Lower lobe of right lung (tissue), 2 donors: ENCODE measurements at regions not wholly inside any gene's neighbourhood (a gene's known extent, or its start where the extent isn't known, plus 50 kb on each side); places are given as distances from the start of the nearest gene placed in this dataset.

ENCODE experiments used
- ATAC-seq, 2 donors: fragments of 200-7000 bp; cut with Tn5 transposase; one replicate each; pipeline ENCODE4 v1.9.1; 2020 to 2022; ENCODE audit warnings: mild to moderate bottlenecking in 2 of 2, moderate library complexity in 2 of 2
- DNase-seq: peaks from one replicate; pipeline ENCODE4 v3.0.0-alpha.2; 2020
- H3K27ac ChIP-seq: fragments of 200-600 bp; one replicate; pipeline ENCODE4 v1.8.0; 2022
- H3K27me3 ChIP-seq: fragments of 200-600 bp; one replicate; pipeline ENCODE4 v1.8.0; 2022; ENCODE audit warnings: low read depth
- H3K36me3 ChIP-seq: fragments of 200-600 bp; one replicate; pipeline ENCODE4 v1.8.0; 2022; ENCODE audit warnings: mild to moderate bottlenecking
- H3K4me1 ChIP-seq: fragments of 200-600 bp; one replicate; pipeline ENCODE4 v1.8.0; 2022
- H3K4me3 ChIP-seq: fragments of 200-600 bp; one replicate; pipeline ENCODE4 v1.8.0; 2022; ENCODE audit warnings: mild to moderate bottlenecking
- H3K9me3 ChIP-seq: fragments of 200-600 bp; one replicate; pipeline ENCODE4 v1.8.0; 2022
- intact Hi-C: fragments of 100-400 bp; cut with DNase I; formaldehyde crosslinking; loops from one replicate; pipeline ENCODE4 v1.11.0; 2022
- TF ChIP-seq, protein P1 (sequence below): fragments of 200-600 bp; IDR thresholded peaks from one replicate; pipeline ENCODE4 v1.8.0; 2022; ENCODE audit warnings: antibody characterized with exemption, mild to moderate bottlenecking
- donor health status: DM: no; HTN: yes; CAD: no; lungs with severe emphysema.

DNA sequence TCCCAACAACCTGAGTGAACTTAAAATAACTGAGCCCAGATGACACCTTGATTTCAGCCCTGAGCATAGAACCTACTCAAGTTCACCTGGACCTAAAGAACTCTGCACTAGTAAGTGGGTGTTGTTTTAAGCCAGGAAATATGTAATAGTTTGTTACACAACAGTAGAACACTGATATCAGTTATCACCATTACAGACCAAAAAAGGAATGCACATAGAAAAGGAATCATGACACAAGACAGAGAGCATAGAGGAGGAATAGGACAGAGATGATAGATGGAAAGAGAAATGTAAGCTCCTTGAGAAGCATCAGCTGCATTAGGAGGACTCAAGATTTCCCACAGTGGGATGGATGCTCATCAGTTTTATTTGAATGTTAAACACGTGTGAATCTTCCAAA is 1096.9 kb upstream of the SEMA6A start:
- ATAC-seq: no peak
- Histone ChIP-seq H3K4me1 (no peaks in the 10 kb centered on the region), H3K27me3 (no peaks in the 10 kb centered on the region), H3K27ac (no peak overlapping the region), H3K36me3 (no peaks in the 10 kb centered on the region), H3K4me3 (no peak overlapping the region), H3K9me3 (no peaks in the 10 kb centered on the region)
- DNase-seq: no peak
- intact Hi-C loops: no loop called here
- TF ChIP-seq, protein P1, sequence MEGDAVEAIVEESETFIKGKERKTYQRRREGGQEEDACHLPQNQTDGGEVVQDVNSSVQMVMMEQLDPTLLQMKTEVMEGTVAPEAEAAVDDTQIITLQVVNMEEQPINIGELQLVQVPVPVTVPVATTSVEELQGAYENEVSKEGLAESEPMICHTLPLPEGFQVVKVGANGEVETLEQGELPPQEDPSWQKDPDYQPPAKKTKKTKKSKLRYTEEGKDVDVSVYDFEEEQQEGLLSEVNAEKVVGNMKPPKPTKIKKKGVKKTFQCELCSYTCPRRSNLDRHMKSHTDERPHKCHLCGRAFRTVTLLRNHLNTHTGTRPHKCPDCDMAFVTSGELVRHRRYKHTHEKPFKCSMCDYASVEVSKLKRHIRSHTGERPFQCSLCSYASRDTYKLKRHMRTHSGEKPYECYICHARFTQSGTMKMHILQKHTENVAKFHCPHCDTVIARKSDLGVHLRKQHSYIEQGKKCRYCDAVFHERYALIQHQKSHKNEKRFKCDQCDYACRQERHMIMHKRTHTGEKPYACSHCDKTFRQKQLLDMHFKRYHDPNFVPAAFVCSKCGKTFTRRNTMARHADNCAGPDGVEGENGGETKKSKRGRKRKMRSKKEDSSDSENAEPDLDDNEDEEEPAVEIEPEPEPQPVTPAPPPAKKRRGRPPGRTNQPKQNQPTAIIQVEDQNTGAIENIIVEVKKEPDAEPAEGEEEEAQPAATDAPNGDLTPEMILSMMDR: no peak

- TF ChIP-seq, protein P1: no peak
- Histone ChIP-seq H3K27me3 (no peaks in the 10 kb centered on the region), H3K9me3 (no peaks in the 10 kb centered on the region), H3K36me3 (no peaks in the 10 kb centered on the region), H3K4me3 (no peak overlapping the region), H3K4me1 (no peaks in the 10 kb centered on the region), H3K27ac (no peak overlapping the region)
- ATAC-seq (no peak), DNase-seq (no peak)
- intact Hi-C loops: no loop called here
Observed at GRCh38 chr5:117667105-117667504, 1092.5 kb upstream of the SEMA6A start.

DNA sequence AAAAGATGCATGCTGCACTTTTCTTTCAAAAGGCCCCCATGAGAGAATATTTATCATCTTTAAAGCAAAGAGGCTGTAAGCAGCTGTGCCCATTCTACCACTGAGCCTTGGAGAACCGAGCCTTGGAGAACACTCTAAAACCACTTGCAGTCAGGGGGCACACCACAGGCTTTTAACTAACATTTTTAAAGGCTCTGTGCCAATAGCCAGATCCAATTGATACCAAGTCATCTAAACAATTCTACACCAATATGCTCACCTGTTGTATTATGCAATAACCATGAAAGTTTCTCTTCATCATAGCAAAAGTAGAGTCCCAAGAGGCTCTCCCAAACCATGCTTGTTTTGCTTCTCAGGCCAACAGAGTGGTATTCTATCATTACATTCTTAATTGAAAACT is 1090.5 kb upstream of the SEMA6A start:
- no peaks in the 10 kb centered on the region for H3K9me3 ChIP-seq
- H3K36me3 ChIP-seq: no peaks in the 10 kb centered on the region
- H3K27me3 ChIP-seq: no peaks in the 10 kb centered on the region
- H3K27ac ChIP-seq: no peak overlapping the region
- ATAC-seq (no peak), DNase-seq (no peak)
- H3K4me1 ChIP-seq: no peaks in the 10 kb centered on the region
- H3K4me3 ChIP-seq: no peak overlapping the region
- intact Hi-C loops: no loop called here
- TF ChIP-seq, protein P1: no peak

DNA sequence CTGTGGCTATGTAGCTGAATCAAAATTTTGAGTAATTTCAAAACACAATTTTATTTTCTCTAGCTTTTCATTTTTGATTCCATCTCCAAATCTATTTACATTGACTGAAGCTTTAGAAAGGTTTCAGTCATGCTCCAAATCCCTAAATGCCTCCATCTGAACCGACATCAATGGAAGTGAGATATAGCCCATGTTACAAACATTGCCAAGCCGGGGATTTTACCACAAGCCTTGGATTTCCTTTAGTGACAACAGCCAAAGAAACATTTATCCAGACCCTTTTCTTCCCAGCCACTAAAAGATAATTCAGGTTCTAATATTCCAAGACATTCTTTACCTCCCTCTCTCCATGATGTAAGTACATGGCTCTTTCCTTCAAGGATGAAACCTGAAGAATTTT is 1087.7 kb upstream of the SEMA6A start:
- TF ChIP-seq, protein P1: no peak
- no peaks in the 10 kb centered on the region for H3K9me3 ChIP-seq
- H3K36me3 ChIP-seq: no peaks in the 10 kb centered on the region

GRCh38 chr5:117657541-117657940 is 1082.9 kb upstream of the SEMA6A start:
- TF ChIP-seq, protein P1: no peak
- no peaks in the 10 kb centered on the region for H3K9me3 ChIP-seq

More for the DNA sequence above, 1087.7 kb upstream of the SEMA6A start:
- H3K4me3 ChIP-seq: no peak overlapping the region
- intact Hi-C loops: no loop called here
- no peak for DNase-seq
- no peaks in the 10 kb centered on the region for H3K4me1 ChIP-seq
- H3K27ac ChIP-seq: no peak overlapping the region
- H3K27me3 ChIP-seq: no peaks in the 10 kb centered on the region
- ATAC-seq: no peak

GRCh38 chr5:117652958-117653280 is 1078.3 kb upstream of the SEMA6A start:
- H3K36me3 ChIP-seq: no peaks in the 10 kb centered on the region
- intact Hi-C loops: no loop called here
- H3K27ac ChIP-seq: no peak overlapping the region
- H3K4me3 ChIP-seq: no peak overlapping the region
- ATAC-seq: no peak
- TF ChIP-seq, protein P1: no peak
- H3K4me1 ChIP-seq: no peaks in the 10 kb centered on the region
- DNase-seq: no peak
- no peaks in the 10 kb centered on the region for H3K27me3 ChIP-seq
- no peaks in the 10 kb centered on the region for H3K9me3 ChIP-seq

More at GRCh38 chr5:117657541-117657940, 1082.9 kb upstream of the SEMA6A start:
- Histone ChIP-seq H3K27me3 (no peaks in the 10 kb centered on the region), H3K36me3 (no peaks in the 10 kb centered on the region), H3K4me3 (no peak overlapping the region), H3K4me1 (no peaks in the 10 kb centered on the region), H3K27ac (no peak overlapping the region)
- no peak for ATAC-seq
- intact Hi-C loops: no loop called here
- no peak for DNase-seq
